Loucy (cell line): ENCODE measurements at regions not wholly inside any gene's neighbourhood (a gene's known extent, or its start where the extent isn't known, plus 50 kb on each side); places are given as distances from the start of the nearest gene placed in this dataset.

Experiments
- CTCF ChIP-seq: fragments of 200-600 bp; sonication (generic); conservative IDR thresholded peaks from 2 replicates; pipeline ENCODE4 v1.5.1; 2014; ENCODE audit warnings: mild to moderate bottlenecking, antibody characterized with exemption, low read length
- EZH2phosphoT487 ChIP-seq: fragments of 200-600 bp; IDR thresholded peaks from 2 replicates; pipeline ENCODE4 v1.6.1; 2018; ENCODE audit warnings: antibody characterized with exemption, mild to moderate bottlenecking, moderate library complexity, borderline replicate concordance

- TF ChIP-seq CTCF = no peak
- TF ChIP-seq EZH2phosphoT487 = no peak
Measured at GRCh38 chr5:58359981-58360380, 99.9 kb downstream of the PLK2 start.
